ENCODE measurements at regions not wholly inside any gene's neighbourhood (a gene's known extent, or its start where the extent isn't known, plus 50 kb on each side); places are given as distances from the start of the nearest gene placed in this dataset.

GRCh38 chr13:62635161-62635560 lies 1219.5 kb upstream of the PCDH20 start:
- DNase-seq (ENCODE audit: low read depth): no peak

- no peak for DNase-seq (ENCODE audit: low read depth)
These were observed 1217.8 kb upstream of the PCDH20 start for GRCh38 chr13:62633448-62633847.

- no peak for DNase-seq (ENCODE audit: low read depth)
These were observed 1216.0 kb upstream of the PCDH20 start for GRCh38 chr13:62631619-62632018.

- no peak for DNase-seq (ENCODE audit: low read depth)
These were observed 1215.5 kb upstream of the PCDH20 start for GRCh38 chr13:62631124-62631523.

GRCh38 chr13:62629618-62630017 lies 1214.0 kb upstream of the PCDH20 start:
- DNase-seq (ENCODE audit: low read depth): no peak

- no peak for DNase-seq (ENCODE audit: low read depth)
These were observed 1211.6 kb upstream of the PCDH20 start for GRCh38 chr13:62627226-62627625.

- DNase-seq (ENCODE audit: low read depth): no peak
These were observed 1211.1 kb upstream of the PCDH20 start for GRCh38 chr13:62626771-62627170.

GRCh38 chr13:62625214-62625881 lies 1209.7 kb upstream of the PCDH20 start:
- DNase-seq (ENCODE audit: low read depth): no peak

GRCh38 chr13:62613819-62614218 lies 1198.2 kb upstream of the PCDH20 start:
- DNase-seq (ENCODE audit: low read depth): no peak

GRCh38 chr13:62611343-62611742 lies 1195.7 kb upstream of the PCDH20 start:
- no peak for DNase-seq (ENCODE audit: low read depth)

GRCh38 chr13:62598708-62599107 lies 1183.1 kb upstream of the PCDH20 start:
- DNase-seq (ENCODE audit: low read depth): no peak

- no peak for DNase-seq (ENCODE audit: low read depth)
These were observed 1180.3 kb upstream of the PCDH20 start for GRCh38 chr13:62595976-62596375.

- no peak for DNase-seq (ENCODE audit: low read depth)
These were observed 1178.2 kb upstream of the PCDH20 start for GRCh38 chr13:62593804-62594203.

GRCh38 chr13:62583466-62583865 lies 1167.8 kb upstream of the PCDH20 start:
- DNase-seq (ENCODE audit: low read depth): no peak

GRCh38 chr13:62578402-62578801 lies 1162.8 kb upstream of the PCDH20 start:
- DNase-seq (ENCODE audit: low read depth): no peak

- DNase-seq (ENCODE audit: low read depth): no peak
These were observed 1149.1 kb upstream of the PCDH20 start for GRCh38 chr13:62564770-62565169.

GRCh38 chr13:62563251-62563650 lies 1147.6 kb upstream of the PCDH20 start:
- no peak for DNase-seq (ENCODE audit: low read depth)

GRCh38 chr13:62556978-62557377 lies 1141.3 kb upstream of the PCDH20 start:
- no peak for DNase-seq (ENCODE audit: low read depth)

- no peak for DNase-seq (ENCODE audit: low read depth)
These were observed 1135.9 kb upstream of the PCDH20 start for GRCh38 chr13:62551588-62551987.

GRCh38 chr13:62544928-62545327 lies 1129.3 kb upstream of the PCDH20 start:
- no peak for DNase-seq (ENCODE audit: low read depth)

GRCh38 chr13:62537593-62537992 lies 1121.9 kb upstream of the PCDH20 start:
- DNase-seq (ENCODE audit: low read depth): no peak

- DNase-seq (ENCODE audit: low read depth): no peak
These were observed 1110.0 kb upstream of the PCDH20 start for GRCh38 chr13:62525652-62526051.

- DNase-seq (ENCODE audit: low read depth): no peak
These were observed 1108.8 kb upstream of the PCDH20 start for GRCh38 chr13:62524498-62524897.

GRCh38 chr13:62524061-62524460 lies 1108.4 kb upstream of the PCDH20 start:
- no peak for DNase-seq (ENCODE audit: low read depth)

All from CMK (cell line).